GM12878 (cell line): ENCODE measurements at regions not wholly inside any gene's neighbourhood (a gene's known extent, or its start where the extent isn't known, plus 50 kb on each side); places are given as distances from the start of the nearest gene placed in this dataset.

ENCODE experiments used
- ATAC-seq: fragments of 200-7000 bp; cut with Tn5 transposase; 3 replicates; pipeline ENCODE4 v1.9.1; 2020; ENCODE audit warnings: mild to moderate bottlenecking, moderate library complexity
- BruUV-seq: library from RNA; stranded (reverse); fragments of 400-500 nt; replicated peaks from 2 replicates; lab custom pipeline; 2021; lab: Mats Ljungman, UMichigan
- CTCF ChIA-PET: fragments of 300-600 bp; sonication (Branson Sonifier 250); formaldehyde crosslinking; extraction: SDS; loops from one replicate; lab custom pipeline; 2021; ENCODE audit warnings: inconsistent platforms; lab: Yijun Ruan, JAX
- POLR2A ChIA-PET: fragments of 350-600 bp; formaldehyde crosslinking; extraction: SDS; loops from one replicate; lab custom pipeline; 2021; ENCODE audit warnings: inconsistent platforms; lab: Charles Lee
- RAD21 ChIA-PET: fragments of 300-600 bp; sonication (Branson Sonifier 250); formaldehyde crosslinking; loops from one replicate; lab custom pipeline; 2023; ENCODE audit warnings: antibody characterized with exemption; ENCODE audit not compliant: unreplicated experiment; lab: Charles Lee
- SMC1A ChIA-PET: fragments of 300-600 bp; sonication (Branson Sonifier 250); formaldehyde crosslinking; loops from one replicate; lab custom pipeline; 2023; ENCODE audit not compliant: unreplicated experiment, uncharacterized antibody; lab: Charles Lee
- DNase-seq: peaks from one replicate; pipeline ENCODE4 v3.0.0-alpha.2; 2011; ENCODE audit warnings: low read depth, low spot score
- FAIRE-seq: peaks from 3 replicates; lab custom pipeline; 2011; peaks lifted over from hg19 to GRCh38; lab: Jason Lieb, UNC
- H2AFZ ChIP-seq: 2 replicates; pipeline ENCODE4 v1.6.0; 2011; ENCODE audit warnings: low read depth, low read length, control low read depth; ENCODE audit not compliant: control insufficient read depth
- H3K27ac ChIP-seq: 2 replicates; pipeline ENCODE4 v1.5.1; 2011; ENCODE audit warnings: control low read depth; ENCODE audit not compliant: control insufficient read depth, insufficient read depth
- H3K27me3 ChIP-seq, 2 experiments: replicated peaks in 1 of 2; 2 replicates each; pipeline versions ENCODE4 v1.6.0 to v1.6.1; 2011; ENCODE audit warnings: low read length in 1 of 2; ENCODE audit not compliant: control insufficient read depth in 2 of 2, insufficient read depth in 2 of 2
- H3K36me3 ChIP-seq, 2 experiments: 2 replicates each; pipeline ENCODE4 v1.5.1; 2011; ENCODE audit warnings: low read length in 1 of 2; ENCODE audit not compliant: control insufficient read depth in 2 of 2, insufficient read depth in 2 of 2
- H3K4me1 ChIP-seq: 2 replicates; pipeline ENCODE4 v1.6.1; 2011; ENCODE audit warnings: mild to moderate bottlenecking, low read length, moderate library complexity, mixed read lengths; ENCODE audit not compliant: control insufficient read depth, insufficient read depth
- H3K4me2 ChIP-seq: 2 replicates; pipeline ENCODE4 v1.6.0; 2011; ENCODE audit warnings: control low read depth; ENCODE audit not compliant: control insufficient read depth, insufficient read depth
- H3K4me3 ChIP-seq: fragments of 200-600 bp; sonication (generic); 2 replicates; pipeline ENCODE4 v1.5.1; 2016
- H3K79me2 ChIP-seq: 2 replicates; pipeline ENCODE4 v1.6.0; 2011; ENCODE audit warnings: low read length; ENCODE audit not compliant: control insufficient read depth, insufficient read depth
- H3K9ac ChIP-seq: 2 replicates; pipeline ENCODE4 v1.8.0; 2011; ENCODE audit warnings: low read length, control low read depth, mixed read lengths; ENCODE audit not compliant: control insufficient read depth, insufficient read depth
- H3K9me3 ChIP-seq: replicated peaks from 3 replicates; pipeline ENCODE4 v1.5.1; 2011; ENCODE audit warnings: mild to moderate bottlenecking, low read length; ENCODE audit not compliant: control insufficient read depth, insufficient read depth
- H4K20me1 ChIP-seq: 2 replicates; pipeline ENCODE4 v1.6.0; 2011; ENCODE audit not compliant: control insufficient read depth, insufficient read depth
- IKZF1 ChIP-seq: fragments of 450-650 bp; conservative IDR thresholded peaks from 2 replicates; pipeline ENCODE4 v1.6.1; 2017; ENCODE audit warnings: antibody characterized with exemption, mild to moderate bottlenecking
- KDM1A ChIP-seq: fragments of 200-600 bp; sonication (generic); IDR thresholded peaks from 2 replicates; pipeline ENCODE4 v1.6.1; 2016; ENCODE audit warnings: borderline replicate concordance
- ZBTB11 ChIP-seq: fragments of 450-650 bp; formaldehyde crosslinking; IDR thresholded peaks from 2 replicates; pipeline ENCODE4 v1.5.0; 2022; ENCODE audit warnings: mild to moderate bottlenecking, missing genetic modification characterization
- WGBS: methylation state at CpG from one replicate; pipeline ENCODE4 v1.1.6; 2016; ENCODE audit warnings: low lambda C conversion rate; ENCODE audit not compliant: insufficient replicate concordance, insufficient coverage; ENCODE audit errors: missing lambda C conversion rate; 5-methylcytosine and 5-hydroxymethylcytosine counted together
- in situ Hi-C: fragments of 300-500 bp; cut with MboI; formaldehyde crosslinking; loops from 9 replicates; pipeline ENCODE4 v1.14.3; 2018; ENCODE audit warnings: mixed read lengths
- intact Hi-C: fragments of 100-400 bp; cut with micrococcal nuclease; formaldehyde crosslinking; loops from one replicate; pipeline ENCODE4 v1.14.2; 2022; ENCODE audit not compliant: unreplicated experiment

- no peak for TF ChIP-seq ZBTB11
- no peak for TF ChIP-seq IKZF1
Observed at GRCh38 chr13:104025303-104025702, 959.1 kb upstream of the SLC10A2 start (continued).

- ATAC-seq (no peak), FAIRE-seq (no peak), DNase-seq (no peak)
- H3K4me1 ChIP-seq: no peaks in the 10 kb centered on the region
- ChIA-PET SMC1A (no interaction called here), POLR2A (no interaction called here), CTCF (no interaction called here), RAD21 (no interaction called here)
- BruUV-seq: no TSS peak
- no peaks in the 10 kb centered on the region for H3K79me2 ChIP-seq
- intact Hi-C loops (no loop called here), in situ Hi-C loops (no loop called here)
- TF ChIP-seq KDM1A: no peak
- no peak overlapping the region for H3K9ac ChIP-seq
- no peaks in the 10 kb centered on the region for H3K27me3 ChIP-seq
- H4K20me1 ChIP-seq: no peaks in the 10 kb centered on the region
- no peak overlapping the region for H3K4me3 ChIP-seq
- H3K36me3 ChIP-seq: no peaks in the 10 kb centered on the region
- no peaks in the 10 kb centered on the region for H3K9me3 ChIP-seq
- 0% methylated on average over 4 of the region's 4 CpGs for WGBS
- H3K27ac ChIP-seq: no peak overlapping the region
- H3K4me2 ChIP-seq: no peak overlapping the region
- H2AFZ ChIP-seq: no peak overlapping the region
Observed at GRCh38 chr13:104024416-104025170, 958.4 kb upstream of the SLC10A2 start.
